NCI-H146 (cell line): ENCODE measurements at regions not wholly inside any gene's neighbourhood (a gene's known extent, or its start where the extent isn't known, plus 50 kb on each side); places are given as distances from the start of the nearest gene placed in this dataset.
"Not testable (repeated sequence)": the region's sequence is repeated elsewhere in the genome, so short reads cannot be mapped to it uniquely, and the experiment has no call there.

Source experiments
- DNase-seq: peaks from one replicate; lab custom pipeline; 2025; lab: John Stamatoyannopoulos, UW

GRCh38 chr5:111942661-111943401, 185.8 kb upstream of the NREP start:
- no peak for DNase-seq

DNA sequence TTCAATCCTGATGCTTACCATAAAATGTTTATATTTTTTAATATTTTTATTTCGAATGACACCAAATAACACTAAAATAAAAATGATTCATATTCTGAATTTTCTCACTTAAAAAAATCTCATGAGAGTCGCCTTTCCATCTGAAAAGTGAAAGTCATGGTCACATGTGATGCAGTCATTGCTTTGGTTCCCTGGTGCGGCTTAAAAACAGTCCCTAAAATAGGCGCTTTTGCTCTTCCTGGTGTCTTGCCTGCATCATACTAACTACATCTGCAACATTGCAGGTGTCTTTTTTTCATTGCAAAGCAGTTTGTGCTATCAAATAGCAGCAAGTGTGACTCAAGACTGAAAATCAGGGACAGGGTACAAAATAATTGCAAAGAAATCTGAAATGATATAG, 185.2 kb upstream of the NREP start:
- DNase-seq: no peak

GRCh38 chr5:111937094-111937493, 180.1 kb upstream of the NREP start:
- no peak for DNase-seq

DNA sequence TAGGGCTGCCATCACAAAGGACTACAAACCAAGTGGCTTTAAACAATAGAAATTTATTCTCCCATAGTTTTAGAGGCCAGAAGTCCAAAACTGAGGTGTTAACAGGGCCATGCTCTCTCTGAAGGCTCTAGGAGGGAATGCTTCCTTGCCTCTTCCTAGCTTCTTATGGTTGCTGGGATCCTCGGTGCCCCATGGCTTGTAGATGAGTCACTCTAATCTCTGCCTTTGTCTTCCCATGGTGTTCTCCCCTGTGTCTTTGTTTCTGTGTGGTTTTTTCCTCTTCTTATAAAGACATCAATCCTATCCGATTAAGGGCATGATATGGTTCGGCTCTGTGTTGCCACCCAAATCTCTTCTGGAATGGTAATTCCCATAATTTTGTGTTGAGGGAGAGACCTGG, 178.8 kb upstream of the NREP start:
- DNase-seq: no peak

DNA sequence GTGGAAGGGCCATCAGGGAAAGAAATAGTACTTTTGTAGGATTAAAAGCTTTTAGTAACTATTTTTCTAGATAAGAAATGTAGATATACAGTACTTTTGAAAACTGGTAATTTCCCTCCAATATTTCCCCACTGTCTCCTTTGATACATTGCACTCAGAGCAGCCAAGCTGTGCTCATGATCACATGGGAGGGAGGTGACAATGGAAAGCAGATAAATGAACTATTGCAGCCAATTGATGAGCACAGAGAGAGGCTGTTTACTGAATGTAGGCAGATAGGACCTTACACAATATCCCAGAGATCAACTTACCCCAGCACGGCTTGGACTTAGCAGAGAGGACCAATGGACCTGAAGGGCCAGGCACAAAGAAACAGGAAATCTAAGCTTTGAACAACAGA, 178.0 kb upstream of the NREP start:
- no peak for DNase-seq

- no peak for DNase-seq
These were observed 177.5 kb upstream of the NREP start for GRCh38 chr5:111934511-111934910.

GRCh38 chr5:111933086-111933485, 176.1 kb upstream of the NREP start:
- no peak for DNase-seq

GRCh38 chr5:111932628-111933027, 175.6 kb upstream of the NREP start:
- DNase-seq: no peak

DNA sequence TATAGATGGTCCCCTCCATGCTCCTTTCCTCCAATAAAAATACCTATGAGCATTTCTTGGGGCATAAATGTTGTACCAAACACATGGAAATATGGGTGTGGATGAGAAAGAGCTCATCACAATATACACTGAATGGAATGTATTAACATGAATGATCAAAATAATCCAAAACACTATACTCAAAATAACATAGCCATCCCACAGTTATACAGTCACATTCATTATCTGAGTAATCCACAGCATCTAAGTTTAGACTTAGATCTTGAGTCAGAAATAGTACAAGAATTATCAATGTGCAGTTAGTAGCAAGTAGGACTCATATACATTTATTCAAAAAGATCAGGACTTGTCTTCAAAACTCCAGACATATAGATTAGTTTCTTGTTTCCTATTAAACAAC, 175.2 kb upstream of the NREP start:
- DNase-seq: no peak

DNA sequence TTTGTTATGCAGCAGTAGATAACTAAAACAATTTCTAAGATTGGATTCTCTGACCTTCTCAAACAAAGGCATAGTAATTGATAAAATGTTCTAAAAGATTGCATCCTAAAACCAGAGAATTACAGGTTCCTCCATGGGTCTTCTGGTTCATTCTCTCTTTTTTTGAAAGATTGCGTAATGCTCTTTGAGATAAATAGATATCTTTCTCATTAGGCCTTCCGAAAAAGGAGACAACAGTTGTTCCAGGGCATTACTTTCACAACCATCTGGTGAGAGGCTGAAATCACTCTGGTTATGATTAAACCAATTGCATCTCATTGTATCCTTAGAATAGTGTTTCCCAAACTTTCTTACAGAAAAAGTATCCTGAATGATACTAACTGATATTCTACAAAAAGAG, 174.7 kb upstream of the NREP start:
- DNase-seq: no peak

DNA sequence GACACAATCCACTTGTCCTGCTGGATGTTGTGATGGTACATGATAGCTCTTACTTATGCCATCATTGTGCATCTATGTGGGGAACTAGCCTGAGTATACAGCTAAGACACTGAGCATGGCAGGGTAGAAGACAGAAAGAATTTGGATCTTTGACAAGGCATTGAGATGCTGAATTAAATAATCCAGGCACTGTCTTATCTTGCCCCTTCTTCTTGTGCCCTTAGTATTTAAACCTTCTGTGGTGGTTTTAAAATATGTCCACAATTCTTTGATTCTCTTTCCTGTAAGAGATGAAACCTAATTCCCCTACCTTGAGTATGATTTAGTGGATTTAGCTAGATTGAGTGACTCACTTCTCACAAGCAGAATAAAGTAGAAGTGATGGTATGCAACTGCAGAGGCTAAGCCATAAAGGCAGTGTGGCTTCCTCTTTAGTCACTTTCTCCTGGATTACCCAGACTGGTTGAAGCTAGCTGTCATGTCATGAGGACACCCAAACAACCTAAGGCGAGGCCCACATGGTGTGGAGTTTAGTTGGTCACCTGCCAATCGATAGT, 174.0 kb upstream of the NREP start:
- DNase-seq: no peak

DNA sequence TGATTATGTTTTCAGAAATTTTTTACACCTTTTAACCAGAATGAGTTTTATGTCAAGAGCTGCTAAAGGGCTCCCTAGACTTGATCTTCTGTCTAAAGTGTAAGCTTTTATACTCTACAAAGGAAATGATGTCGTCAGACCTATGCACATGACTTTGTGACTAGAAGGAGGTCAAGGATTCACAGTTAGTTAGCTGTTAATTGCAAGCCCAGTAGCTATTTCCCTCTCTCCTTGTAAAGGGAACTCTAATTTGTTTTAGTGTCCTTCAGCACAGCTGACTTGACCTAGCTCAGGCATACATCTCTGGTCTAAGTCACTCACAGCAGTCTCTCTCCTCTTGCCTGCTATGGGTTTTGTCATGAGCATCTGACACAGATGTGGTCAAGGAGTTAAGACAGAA, 173.5 kb upstream of the NREP start:
- no peak for DNase-seq

- no peak for DNase-seq
These were observed 172.9 kb upstream of the NREP start for GRCh38 chr5:111929867-111930266.

GRCh38 chr5:111929261-111929660, 172.3 kb upstream of the NREP start:
- DNase-seq: no peak

- no peak for DNase-seq
These were observed 171.5 kb upstream of the NREP start for GRCh38 chr5:111928511-111928910.

- DNase-seq: no peak
These were observed 170.2 kb upstream of the NREP start for GRCh38 chr5:111927191-111927590.

DNA sequence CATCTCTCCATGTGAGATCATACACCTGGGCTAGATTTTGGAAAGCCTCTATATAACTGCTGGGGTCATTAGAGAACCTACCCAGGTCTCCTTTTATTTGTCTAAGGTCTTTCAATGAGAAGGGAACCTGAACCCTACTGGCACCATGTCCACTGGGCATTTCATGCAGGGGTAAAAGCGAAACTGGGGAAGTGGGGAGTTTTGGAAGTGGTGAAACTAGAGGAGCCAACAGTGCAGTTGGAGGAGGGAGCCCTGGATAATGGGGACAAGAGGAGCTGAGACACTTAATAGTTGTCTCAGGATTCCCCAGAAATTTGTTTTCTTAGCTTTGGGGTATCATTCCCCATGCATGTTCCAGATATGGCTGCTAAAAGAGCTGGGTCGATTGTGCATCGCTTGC, 169.0 kb upstream of the NREP start:
- DNase-seq: no peak

DNA sequence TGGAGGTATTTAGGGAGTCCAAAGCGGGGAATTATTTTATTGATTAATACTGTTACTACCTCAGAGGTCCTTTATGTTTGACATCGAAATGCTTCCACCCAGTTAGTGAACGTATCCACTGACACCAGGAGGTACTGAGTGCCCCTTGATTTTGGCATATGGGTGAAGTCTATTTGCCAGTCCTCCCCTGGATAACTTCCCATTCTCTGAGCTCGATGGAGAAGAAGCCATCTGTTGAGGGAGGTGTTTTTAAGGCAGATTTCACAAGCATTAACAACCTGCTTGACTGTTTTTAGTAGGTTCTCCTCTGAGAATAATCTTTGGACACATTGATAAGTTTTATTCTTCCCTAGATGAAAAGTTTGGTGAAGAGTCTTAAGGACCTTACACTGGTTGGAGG, 165.3 kb upstream of the NREP start:
- no peak for DNase-seq

GRCh38 chr5:111921691-111922090, 164.7 kb upstream of the NREP start:
- not testable (repeated sequence) for DNase-seq

GRCh38 chr5:111914966-111915636, 158.1 kb upstream of the NREP start:
- DNase-seq: no peak

DNA sequence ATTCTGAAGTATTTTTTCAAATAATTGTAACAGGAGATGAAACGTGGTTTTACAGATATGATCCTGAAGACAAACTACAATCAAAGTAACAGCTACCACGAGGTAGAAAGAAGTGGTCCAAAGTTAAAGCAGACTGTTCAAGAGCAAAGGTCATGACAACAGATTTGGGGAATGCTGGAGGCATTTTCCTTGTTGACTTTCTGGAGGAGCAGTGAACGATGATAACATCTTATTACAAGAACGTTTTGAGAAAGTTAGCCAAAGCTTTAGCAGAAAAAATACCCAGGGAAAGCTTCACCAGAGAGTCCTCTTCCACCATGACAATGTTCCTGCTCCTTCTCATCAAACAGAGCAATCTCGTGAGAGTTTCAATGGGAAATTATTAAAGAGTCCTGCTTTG, 145.4 kb upstream of the NREP start:
- no peak for DNase-seq

- no peak for DNase-seq
These were observed 144.3 kb upstream of the NREP start for GRCh38 chr5:111901296-111901695.

- no peak for DNase-seq
These were observed 136.0 kb upstream of the NREP start for GRCh38 chr5:111892949-111893348.

GRCh38 chr5:111887706-111888105, 130.7 kb upstream of the NREP start:
- DNase-seq: no peak
